Nephron (organoid): ENCODE measurements at regions not wholly inside any gene's neighbourhood (a gene's known extent, or its start where the extent isn't known, plus 50 kb on each side); places are given as distances from the start of the nearest gene placed in this dataset.

Experiments
- H3K27ac Mint-ChIP-seq, 3 experiments: 2 replicates each; pipeline ENCODE4 v1.8.0; 2020; ENCODE audit warnings: mixed read lengths in 3 of 3, mild to moderate bottlenecking in 2 of 3, moderate library complexity in 1 of 3
- H3K27me3 Mint-ChIP-seq: 2 replicates; pipeline ENCODE4 v1.8.0; 2021; ENCODE audit warnings: low read depth, mild to moderate bottlenecking, moderate library complexity, mixed read lengths
- H3K36me3 Mint-ChIP-seq: 2 replicates; pipeline ENCODE4 v1.8.0; 2020; ENCODE audit warnings: low read depth, mixed read lengths
- H3K4me1 Mint-ChIP-seq: 2 replicates; pipeline ENCODE4 v1.8.0; 2020; ENCODE audit warnings: mixed read lengths
- H3K4me3 Mint-ChIP-seq, 3 experiments: 2 replicates each; pipeline ENCODE4 v1.8.0; 2020; ENCODE audit warnings: mild to moderate bottlenecking in 3 of 3, mixed read lengths in 3 of 3, moderate library complexity in 2 of 3
- H3K9me3 Mint-ChIP-seq: 2 replicates; pipeline ENCODE4 v1.8.0; 2020; ENCODE audit warnings: mixed read lengths
- CTCF ChIP-seq, 3 experiments: fragments of 200-600 bp; sonication (generic); IDR thresholded peaks; one replicate each; pipeline ENCODE4 v1.5.0; 2021; ENCODE audit warnings: antibody characterized with exemption in 3 of 3; ENCODE audit not compliant: unreplicated experiment in 3 of 3

GRCh38 chr3:139117883-139118760, 73.4 kb upstream of the PRR23C start:
- H3K36me3 Mint-ChIP-seq, result no peaks in the 10 kb centered on the region
- H3K9me3 Mint-ChIP-seq, result no peaks in the 10 kb centered on the region
- no peak overlapping the region for H3K4me3 Mint-ChIP-seq
- no peak overlapping the region for H3K27ac Mint-ChIP-seq
- no peak for TF ChIP-seq CTCF (IDR thresholded peaks at IDR 0.05; ENCODE audit: unreplicated experiment in 3 of 3)
- peaks cover 14% of the 10 kb centered on the region for H3K27me3 Mint-ChIP-seq
- no peaks in the 10 kb centered on the region for H3K4me1 Mint-ChIP-seq

GRCh38 chr3:139118835-139119234, 74.1 kb upstream of the PRR23C start:
- Mint-ChIP-seq H3K4me3 (no peak overlapping the region), H3K4me1 (no peaks in the 10 kb centered on the region), H3K9me3 (no peaks in the 10 kb centered on the region), H3K27me3 (peaks cover 7% of the 10 kb centered on the region), H3K36me3 (no peaks in the 10 kb centered on the region), H3K27ac (no peak overlapping the region)
- TF ChIP-seq CTCF (IDR thresholded peaks at IDR 0.05; ENCODE audit: unreplicated experiment in 3 of 3), result no peak

- peaks cover 5% of the 10 kb centered on the region for H3K27me3 Mint-ChIP-seq
- TF ChIP-seq CTCF (IDR thresholded peaks at IDR 0.05; ENCODE audit: unreplicated experiment in 3 of 3), result no peak
- H3K27ac Mint-ChIP-seq, result no peak overlapping the region
- no peaks in the 10 kb centered on the region for H3K4me1 Mint-ChIP-seq
- no peaks in the 10 kb centered on the region for H3K9me3 Mint-ChIP-seq
- no peaks in the 10 kb centered on the region for H3K36me3 Mint-ChIP-seq
- H3K4me3 Mint-ChIP-seq, result no peak overlapping the region
Measured at GRCh38 chr3:139119331-139120025, 74.8 kb upstream of the PRR23C start.

GRCh38 chr3:139120086-139121056, 75.7 kb upstream of the PRR23C start:
- no peak overlapping the region for H3K27ac Mint-ChIP-seq
- no peaks in the 10 kb centered on the region for H3K4me1 Mint-ChIP-seq
- H3K36me3 Mint-ChIP-seq, result no peaks in the 10 kb centered on the region
- no peaks in the 10 kb centered on the region for H3K9me3 Mint-ChIP-seq
- H3K4me3 Mint-ChIP-seq, result no peak overlapping the region
- H3K27me3 Mint-ChIP-seq, result peaks cover 5% of the 10 kb centered on the region
- TF ChIP-seq CTCF (IDR thresholded peaks at IDR 0.05; ENCODE audit: unreplicated experiment in 3 of 3), result no peak

GRCh38 chr3:139121513-139122220, 77.0 kb upstream of the PRR23C start:
- H3K4me1 Mint-ChIP-seq, result no peaks in the 10 kb centered on the region
- no peak for TF ChIP-seq CTCF (IDR thresholded peaks at IDR 0.05; ENCODE audit: unreplicated experiment in 3 of 3)
- no peak overlapping the region for H3K4me3 Mint-ChIP-seq
- H3K9me3 Mint-ChIP-seq, result no peaks in the 10 kb centered on the region
- no peak overlapping the region for H3K27ac Mint-ChIP-seq
- H3K27me3 Mint-ChIP-seq, result peaks cover 5% of the 10 kb centered on the region
- no peaks in the 10 kb centered on the region for H3K36me3 Mint-ChIP-seq
